ENCODE measurements at regions not wholly inside any gene's neighbourhood (a gene's known extent, or its start where the extent isn't known, plus 50 kb on each side); places are given as distances from the start of the nearest gene placed in this dataset.

GRCh38 chr6:163893609-163894189 is 479.2 kb downstream of the QKI start:
- ATAC-seq (replicated peaks in 1 of 4) (no peak), DNase-seq (no peak)
- no peaks in the 10 kb centered on the region for H3K36me3 ChIP-seq (ENCODE audit: control insufficient read depth in 2 of 2, extremely low read depth in 1 of 2, insufficient read depth in 1 of 2, low read length in 1 of 2)
- Mint-ChIP-seq H3K27ac (no peak overlapping the region), H3K9me3 (no peaks in the 10 kb centered on the region), H3K36me3 (no peaks in the 10 kb centered on the region), H3K4me1 (no peaks in the 10 kb centered on the region), H3K4me3 (no peak overlapping the region), H3K27me3 (peaks cover 0 to 2% of the 10 kb centered on the region in 2 donors)
- no peak overlapping the region for H3K4me3 ChIP-seq (ENCODE audit: control insufficient read depth in 1 of 2, extremely low read depth in 1 of 2, low read length in 1 of 2)
- no peaks in the 10 kb centered on the region for H3K9me3 ChIP-seq
- no peaks in the 10 kb centered on the region for H3K27me3 ChIP-seq (replicated peaks in 1 of 2; ENCODE audit: control insufficient read depth in 2 of 2, extremely low read depth in 1 of 2, insufficient read depth in 2 of 2, low read length in 1 of 2)
- no CpG with 5 or more reads among the region's 4 CpGs for WGBS (ENCODE audit: insufficient coverage)
- H3K27ac ChIP-seq (ENCODE audit: low read length), result no peak overlapping the region
- H3K4me1 ChIP-seq (ENCODE audit: control insufficient read depth in 1 of 2, extremely low read depth in 1 of 2, insufficient read depth in 2 of 2, low read length in 2 of 2), result no peaks in the 10 kb centered on the region
- CTCF ChIA-PET, result no interaction called here
- POLR2A ChIA-PET, result no interaction called here

DNA sequence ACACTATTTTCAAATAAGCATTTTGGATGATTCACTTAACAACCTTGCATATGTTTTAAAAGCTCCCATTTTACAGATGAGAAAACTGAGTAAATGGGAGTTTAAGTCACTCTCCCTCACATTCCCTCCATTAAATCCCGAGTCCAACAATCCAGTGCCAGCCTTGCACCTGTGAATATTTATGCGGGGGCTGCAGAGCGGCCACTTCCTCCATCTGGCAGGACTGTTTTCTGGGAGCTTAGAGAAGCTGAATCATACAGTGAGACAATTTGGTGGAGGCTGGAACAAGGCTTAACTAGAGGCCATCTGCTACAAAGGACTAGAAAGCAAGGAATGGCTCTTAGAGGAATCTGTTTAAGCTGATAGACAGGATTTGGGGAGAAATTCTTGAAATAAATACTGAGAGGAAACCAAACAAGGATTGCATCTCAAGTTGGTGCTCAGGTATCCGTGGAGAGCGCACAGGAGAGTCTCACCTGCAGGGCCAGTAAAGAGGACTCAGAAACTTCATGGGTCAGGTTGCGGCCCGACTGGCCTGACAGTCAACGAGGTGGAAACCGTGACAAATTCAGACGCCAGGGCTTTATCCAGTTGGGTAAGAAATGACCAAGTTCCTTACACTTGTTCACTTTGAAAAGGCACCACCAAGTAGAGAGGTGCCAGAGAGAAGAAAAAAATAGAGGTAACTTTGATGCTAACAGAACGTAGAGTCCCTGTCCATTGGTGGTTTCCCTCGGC is 478.5 kb downstream of the QKI start:
- Histone ChIP-seq H3K27me3 (replicated peaks in 1 of 2; ENCODE audit: control insufficient read depth in 2 of 2, extremely low read depth in 1 of 2, insufficient read depth in 2 of 2, low read length in 1 of 2) (no peaks in the 10 kb centered on the region), H3K27ac (ENCODE audit: low read length) (no peak overlapping the region), H3K36me3 (ENCODE audit: control insufficient read depth in 2 of 2, extremely low read depth in 1 of 2, insufficient read depth in 1 of 2, low read length in 1 of 2) (no peaks in the 10 kb centered on the region), H3K9me3 (no peaks in the 10 kb centered on the region), H3K4me1 (ENCODE audit: control insufficient read depth in 1 of 2, extremely low read depth in 1 of 2, insufficient read depth in 2 of 2, low read length in 2 of 2) (no peaks in the 10 kb centered on the region), H3K4me3 (ENCODE audit: control insufficient read depth in 1 of 2, extremely low read depth in 1 of 2, low read length in 1 of 2) (no peak overlapping the region)
- no peak for DNase-seq
- Mint-ChIP-seq H3K27me3 (peaks cover 0 to 2% of the 10 kb centered on the region in 2 donors), H3K27ac (no peak overlapping the region), H3K4me1 (peaks cover 0 to under 1% (median 0%) of the 10 kb centered on the region in 3 donors), H3K9me3 (no peaks in the 10 kb centered on the region), H3K36me3 (no peaks in the 10 kb centered on the region), H3K4me3 (no peak overlapping the region)
- 91% methylated on average over 8 of the region's 12 CpGs for WGBS (ENCODE audit: insufficient coverage)
- ChIA-PET CTCF (no interaction called here), POLR2A (no interaction called here)
- ATAC-seq (replicated peaks in 1 of 4), result no peak

DNA sequence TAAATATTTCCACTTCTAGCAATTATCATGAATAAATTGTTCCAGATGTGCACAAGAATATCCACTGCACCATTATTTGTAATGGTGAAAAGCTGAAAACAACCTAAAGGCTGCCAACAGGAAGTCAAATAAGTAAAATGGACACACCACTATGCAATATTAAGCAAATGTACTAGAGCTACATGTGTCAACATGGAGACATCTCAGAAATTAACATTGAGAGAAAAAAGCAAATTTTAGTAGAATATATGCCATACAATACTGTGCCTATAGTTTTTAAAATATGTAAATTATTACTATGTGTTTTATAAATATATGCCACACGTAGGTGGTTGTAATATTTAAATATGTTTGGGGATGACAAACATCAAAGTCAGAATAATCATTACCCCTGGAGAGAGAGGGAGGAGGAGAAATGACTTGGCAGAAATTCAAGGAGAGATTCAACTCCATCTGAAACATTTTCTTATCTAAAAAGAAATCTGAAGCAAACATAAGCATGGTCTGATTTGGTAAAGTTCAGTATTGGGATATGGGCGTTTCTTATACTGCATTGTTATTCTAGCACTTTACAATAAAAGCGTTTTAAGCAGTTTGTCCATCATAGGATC is 475.5 kb downstream of the QKI start:
- no peaks in the 10 kb centered on the region for H3K9me3 Mint-ChIP-seq
- ATAC-seq (replicated peaks in 1 of 4) (no peak), DNase-seq (no peak)
- Histone ChIP-seq H3K27ac (ENCODE audit: low read length) (no peak overlapping the region), H3K9me3 (no peaks in the 10 kb centered on the region), H3K4me3 (ENCODE audit: control insufficient read depth in 1 of 2, extremely low read depth in 1 of 2, low read length in 1 of 2) (no peak overlapping the region), H3K27me3 (replicated peaks in 1 of 2; ENCODE audit: control insufficient read depth in 2 of 2, extremely low read depth in 1 of 2, insufficient read depth in 2 of 2, low read length in 1 of 2) (no peaks in the 10 kb centered on the region), H3K36me3 (ENCODE audit: control insufficient read depth in 2 of 2, extremely low read depth in 1 of 2, insufficient read depth in 1 of 2, low read length in 1 of 2) (no peaks in the 10 kb centered on the region), H3K4me1 (ENCODE audit: control insufficient read depth in 1 of 2, extremely low read depth in 1 of 2, insufficient read depth in 2 of 2, low read length in 2 of 2) (no peaks in the 10 kb centered on the region)
- no peak overlapping the region for H3K4me3 Mint-ChIP-seq
- POLR2A ChIA-PET, result no interaction called here
- peaks cover 0 to 2% of the 10 kb centered on the region in 2 donors for H3K27me3 Mint-ChIP-seq
- no CpG with 5 or more reads among the region's 3 CpGs for WGBS (ENCODE audit: insufficient coverage)
- H3K36me3 Mint-ChIP-seq, result no peaks in the 10 kb centered on the region
- H3K4me1 Mint-ChIP-seq, result peaks cover 0 to 2% (median 0%) of the 10 kb centered on the region in 3 donors
- no peak overlapping the region for H3K27ac Mint-ChIP-seq
- CTCF ChIA-PET, result no interaction called here

- Mint-ChIP-seq H3K27me3 (peaks cover 0 to 2% of the 10 kb centered on the region in 2 donors), H3K4me1 (peaks cover 0 to 2% (median 0%) of the 10 kb centered on the region in 3 donors), H3K36me3 (no peaks in the 10 kb centered on the region), H3K4me3 (no peak overlapping the region), H3K27ac (no peak overlapping the region), H3K9me3 (no peaks in the 10 kb centered on the region)
- POLR2A ChIA-PET, result no interaction called here
- H3K9me3 ChIP-seq, result no peaks in the 10 kb centered on the region
- H3K27ac ChIP-seq (ENCODE audit: low read length), result no peak overlapping the region
- CTCF ChIA-PET, result no interaction called here
- no CpG with 5 or more reads among the region's 2 CpGs for WGBS (ENCODE audit: insufficient coverage)
- no peak for DNase-seq
- no peaks in the 10 kb centered on the region for H3K36me3 ChIP-seq (ENCODE audit: control insufficient read depth in 2 of 2, extremely low read depth in 1 of 2, insufficient read depth in 1 of 2, low read length in 1 of 2)
- no peaks in the 10 kb centered on the region for H3K4me1 ChIP-seq (ENCODE audit: control insufficient read depth in 1 of 2, extremely low read depth in 1 of 2, insufficient read depth in 2 of 2, low read length in 2 of 2)
- H3K4me3 ChIP-seq (ENCODE audit: control insufficient read depth in 1 of 2, extremely low read depth in 1 of 2, low read length in 1 of 2), result no peak overlapping the region
- no peaks in the 10 kb centered on the region for H3K27me3 ChIP-seq (replicated peaks in 1 of 2; ENCODE audit: control insufficient read depth in 2 of 2, extremely low read depth in 1 of 2, insufficient read depth in 2 of 2, low read length in 1 of 2)
- no peak for ATAC-seq (replicated peaks in 1 of 4)
Observed at GRCh38 chr6:163888030-163888819, 473.7 kb downstream of the QKI start.

DNA sequence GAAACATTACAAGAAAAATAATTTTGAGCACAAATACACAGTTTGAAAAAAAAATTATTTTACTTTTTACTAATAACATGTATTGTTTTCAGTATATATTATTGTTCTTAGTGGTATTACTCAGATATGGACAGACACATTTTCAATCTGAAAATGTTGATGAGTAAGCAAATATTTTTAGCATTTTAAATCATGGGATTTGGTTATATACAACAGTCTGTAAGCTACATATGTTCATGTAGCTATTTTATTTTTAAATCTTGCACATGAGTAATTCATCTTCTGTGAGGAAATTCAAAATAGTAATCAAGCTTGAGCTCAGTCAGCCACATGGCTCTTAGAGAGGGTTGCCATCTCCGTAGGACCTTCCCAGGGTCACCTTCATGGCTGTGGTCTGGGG is 471.9 kb downstream of the QKI start:
- no peak overlapping the region for H3K4me3 Mint-ChIP-seq
- no peaks in the 10 kb centered on the region for H3K27me3 ChIP-seq (replicated peaks in 1 of 2; ENCODE audit: control insufficient read depth in 2 of 2, extremely low read depth in 1 of 2, insufficient read depth in 2 of 2, low read length in 1 of 2)
- no peaks in the 10 kb centered on the region for H3K36me3 Mint-ChIP-seq
- H3K27ac ChIP-seq (ENCODE audit: low read length), result no peak overlapping the region
- 83% methylated on average over 1 of the region's 1 CpG for WGBS (ENCODE audit: insufficient coverage)
- no peaks in the 10 kb centered on the region for H3K9me3 ChIP-seq
- H3K4me1 Mint-ChIP-seq, result peaks cover 0 to 2% (median 0%) of the 10 kb centered on the region in 3 donors
- no peak for ATAC-seq (replicated peaks in 1 of 4)
- ChIA-PET POLR2A (no interaction called here), CTCF (no interaction called here)
- no peaks in the 10 kb centered on the region for H3K9me3 Mint-ChIP-seq
- no peaks in the 10 kb centered on the region for H3K36me3 ChIP-seq (ENCODE audit: control insufficient read depth in 2 of 2, extremely low read depth in 1 of 2, insufficient read depth in 1 of 2, low read length in 1 of 2)
- H3K4me3 ChIP-seq (ENCODE audit: control insufficient read depth in 1 of 2, extremely low read depth in 1 of 2, low read length in 1 of 2), result no peak overlapping the region
- no peak overlapping the region for H3K27ac Mint-ChIP-seq
- peaks cover 6% of the 10 kb centered on the region in 2 donors for H3K27me3 Mint-ChIP-seq
- DNase-seq, result no peak
- H3K4me1 ChIP-seq (ENCODE audit: control insufficient read depth in 1 of 2, extremely low read depth in 1 of 2, insufficient read depth in 2 of 2, low read length in 2 of 2), result no peaks in the 10 kb centered on the region

- H3K4me1 ChIP-seq (ENCODE audit: control insufficient read depth in 1 of 2, extremely low read depth in 1 of 2, insufficient read depth in 2 of 2, low read length in 2 of 2), result no peaks in the 10 kb centered on the region
- Mint-ChIP-seq H3K27me3 (peaks cover 6 to 15% of the 10 kb centered on the region in 2 donors), H3K4me1 (peaks cover 0 to 2% (median 0%) of the 10 kb centered on the region in 3 donors), H3K9me3 (no peaks in the 10 kb centered on the region), H3K4me3 (no peak overlapping the region), H3K27ac (no peak overlapping the region), H3K36me3 (no peaks in the 10 kb centered on the region)
- H3K9me3 ChIP-seq, result no peaks in the 10 kb centered on the region
- ChIA-PET POLR2A (no interaction called here), CTCF (no interaction called here)
- ATAC-seq (replicated peaks in 1 of 4) (no peak), DNase-seq (no peak)
- H3K36me3 ChIP-seq (ENCODE audit: control insufficient read depth in 2 of 2, extremely low read depth in 1 of 2, insufficient read depth in 1 of 2, low read length in 1 of 2), result no peaks in the 10 kb centered on the region
- no peak overlapping the region for H3K4me3 ChIP-seq (ENCODE audit: control insufficient read depth in 1 of 2, extremely low read depth in 1 of 2, low read length in 1 of 2)
- H3K27ac ChIP-seq (ENCODE audit: low read length), result no peak overlapping the region
- no peaks in the 10 kb centered on the region for H3K27me3 ChIP-seq (replicated peaks in 1 of 2; ENCODE audit: control insufficient read depth in 2 of 2, extremely low read depth in 1 of 2, insufficient read depth in 2 of 2, low read length in 1 of 2)
- WGBS (ENCODE audit: insufficient coverage), result 88% methylated on average over 3 of the region's 3 CpGs
Observed at GRCh38 chr6:163883984-163884383, 469.5 kb downstream of the QKI start.

Data from T-cell (primary cell).